Fibroblast of mammary gland (primary cell): ENCODE measurements at regions not wholly inside any gene's neighbourhood (a gene's known extent, or its start where the extent isn't known, plus 50 kb on each side); places are given as distances from the start of the nearest gene placed in this dataset.
A peak's percentile ranks its signal among the peaks of the same experiment; 100 is the strongest.

Experiments used
- DNase-seq: peaks from one replicate; pipeline ENCODE4 v3.0.0-alpha.2; 2010; ENCODE audit warnings: low read depth
- H3K4me3 ChIP-seq: 2 replicates; pipeline ENCODE4 v1.5.1; 2011; ENCODE audit warnings: low read depth, mild to moderate bottlenecking, low read length, moderate library complexity; ENCODE audit not compliant: control insufficient read depth
- TF ChIP-seq, protein P1 (sequence below): conservative IDR thresholded peaks from 2 replicates; pipeline ENCODE4 v1.5.1; 2011; ENCODE audit warnings: low read depth, low read length, inconsistent platforms; ENCODE audit not compliant: control insufficient read depth, insufficient read depth

DNA sequence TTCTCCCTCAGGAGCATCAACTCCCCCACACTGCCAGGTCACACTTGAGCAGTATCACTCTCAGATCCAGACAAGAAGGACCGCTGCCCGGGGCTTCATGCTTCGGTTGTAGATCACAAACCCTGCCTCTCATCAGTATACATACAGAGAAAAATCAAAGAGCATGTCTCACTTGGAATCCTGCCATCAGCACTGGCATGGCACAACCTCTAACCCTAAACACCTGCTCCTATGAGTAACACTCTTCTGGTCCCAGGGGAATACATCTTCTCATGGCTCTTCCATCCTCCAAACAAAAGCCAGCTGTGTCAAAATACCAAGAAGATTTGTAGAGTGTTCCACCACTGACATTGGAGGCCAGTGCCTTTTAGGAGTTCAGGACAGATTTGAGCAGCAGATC, 84.8 kb upstream of the MIER3 start:
- peak; percentile 24 for DNase-seq
- no peak overlapping the region for H3K4me3 ChIP-seq
- TF ChIP-seq, protein P1, sequence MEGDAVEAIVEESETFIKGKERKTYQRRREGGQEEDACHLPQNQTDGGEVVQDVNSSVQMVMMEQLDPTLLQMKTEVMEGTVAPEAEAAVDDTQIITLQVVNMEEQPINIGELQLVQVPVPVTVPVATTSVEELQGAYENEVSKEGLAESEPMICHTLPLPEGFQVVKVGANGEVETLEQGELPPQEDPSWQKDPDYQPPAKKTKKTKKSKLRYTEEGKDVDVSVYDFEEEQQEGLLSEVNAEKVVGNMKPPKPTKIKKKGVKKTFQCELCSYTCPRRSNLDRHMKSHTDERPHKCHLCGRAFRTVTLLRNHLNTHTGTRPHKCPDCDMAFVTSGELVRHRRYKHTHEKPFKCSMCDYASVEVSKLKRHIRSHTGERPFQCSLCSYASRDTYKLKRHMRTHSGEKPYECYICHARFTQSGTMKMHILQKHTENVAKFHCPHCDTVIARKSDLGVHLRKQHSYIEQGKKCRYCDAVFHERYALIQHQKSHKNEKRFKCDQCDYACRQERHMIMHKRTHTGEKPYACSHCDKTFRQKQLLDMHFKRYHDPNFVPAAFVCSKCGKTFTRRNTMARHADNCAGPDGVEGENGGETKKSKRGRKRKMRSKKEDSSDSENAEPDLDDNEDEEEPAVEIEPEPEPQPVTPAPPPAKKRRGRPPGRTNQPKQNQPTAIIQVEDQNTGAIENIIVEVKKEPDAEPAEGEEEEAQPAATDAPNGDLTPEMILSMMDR, result no peak

DNA sequence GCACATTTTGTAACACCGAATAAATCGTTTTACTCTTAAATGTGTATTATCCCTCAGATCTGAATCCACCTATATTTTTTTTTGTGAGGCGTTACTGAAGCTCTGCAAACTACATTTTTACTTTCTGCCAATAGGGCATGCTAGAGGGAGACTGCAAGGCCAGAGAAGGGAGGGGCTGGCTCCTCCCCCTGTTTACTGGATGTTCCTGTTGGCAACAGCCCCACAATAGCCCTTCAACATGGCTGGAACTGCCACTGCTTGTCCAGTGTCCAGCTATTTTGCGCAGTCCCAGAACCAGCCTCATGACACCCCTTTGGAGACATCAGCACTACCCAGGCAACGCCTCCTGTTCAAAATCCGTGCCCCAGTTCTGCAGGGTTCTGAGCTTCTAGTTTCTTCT, 85.4 kb upstream of the MIER3 start:
- no peak for DNase-seq
- H3K4me3 ChIP-seq, result no peak overlapping the region
- TF ChIP-seq, protein P1, result no peak

DNA sequence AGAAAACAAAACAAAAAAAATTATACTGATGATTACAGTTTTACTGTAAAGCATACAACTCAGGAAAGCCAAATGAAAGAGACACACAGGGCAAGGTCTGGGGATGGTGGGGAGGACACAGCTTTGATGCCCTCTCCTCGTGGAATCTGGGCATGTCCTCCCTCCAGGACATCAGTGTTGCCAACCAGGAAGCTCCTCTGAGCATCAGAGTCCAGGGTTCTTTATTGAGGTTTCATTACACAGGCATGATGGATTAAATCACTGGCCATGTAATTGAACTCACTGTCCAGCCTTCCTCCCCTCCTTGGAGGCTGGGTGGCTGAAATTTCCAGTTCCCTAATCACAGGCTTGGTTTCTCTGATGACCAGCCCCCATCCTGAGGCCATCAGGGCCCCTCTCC, 89.6 kb upstream of the MIER3 start:
- H3K4me3 ChIP-seq, result no peak overlapping the region
- TF ChIP-seq, protein P1, result no peak
- DNase-seq, result no peak

DNA sequence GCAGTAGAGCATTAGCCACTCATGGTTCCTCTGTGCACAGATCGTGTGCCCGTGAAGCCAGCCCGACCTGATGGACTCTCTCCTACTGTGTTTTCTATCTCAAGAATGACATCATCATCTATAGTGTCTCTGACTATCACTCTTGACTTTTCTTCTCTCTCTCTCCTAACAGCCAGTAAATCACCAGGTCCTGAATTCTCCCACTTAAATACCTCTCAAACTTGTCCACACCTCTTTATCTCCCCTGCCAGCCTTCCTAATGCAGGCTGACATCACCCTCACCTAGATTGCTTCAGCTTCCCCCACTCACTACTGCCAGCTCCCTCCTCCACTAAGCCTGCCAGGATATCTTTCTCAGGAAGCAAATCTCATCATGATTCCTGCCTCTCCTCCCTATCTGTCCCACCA, 90.6 kb upstream of the MIER3 start:
- DNase-seq, result no peak

DNA sequence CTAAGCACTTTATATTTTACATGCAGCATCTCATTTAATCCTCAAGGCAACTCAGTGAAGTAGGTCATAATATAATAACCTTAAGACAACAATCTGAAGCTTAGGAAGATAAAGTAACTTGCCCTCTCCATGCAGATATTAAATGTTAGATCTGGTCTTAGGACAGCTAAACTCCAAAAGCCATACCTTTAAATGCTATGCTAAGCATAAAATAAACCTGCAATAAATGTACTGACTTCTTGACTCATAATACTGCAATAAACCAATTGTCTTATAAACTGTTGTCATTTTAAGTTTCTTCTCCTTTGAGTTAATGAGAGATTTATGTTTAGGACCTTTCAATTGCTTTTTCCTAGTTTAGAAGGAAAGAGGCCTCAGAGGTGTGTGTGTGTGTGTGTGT, 102.2 kb upstream of the MIER3 start:
- TF ChIP-seq, protein P1, result no peak
- H3K4me3 ChIP-seq, result no peak overlapping the region
- DNase-seq, result no peak

More for the DNA sequence above, 90.6 kb upstream of the MIER3 start:
- no peak overlapping the region for H3K4me3 ChIP-seq
- TF ChIP-seq, protein P1, result no peak

DNA sequence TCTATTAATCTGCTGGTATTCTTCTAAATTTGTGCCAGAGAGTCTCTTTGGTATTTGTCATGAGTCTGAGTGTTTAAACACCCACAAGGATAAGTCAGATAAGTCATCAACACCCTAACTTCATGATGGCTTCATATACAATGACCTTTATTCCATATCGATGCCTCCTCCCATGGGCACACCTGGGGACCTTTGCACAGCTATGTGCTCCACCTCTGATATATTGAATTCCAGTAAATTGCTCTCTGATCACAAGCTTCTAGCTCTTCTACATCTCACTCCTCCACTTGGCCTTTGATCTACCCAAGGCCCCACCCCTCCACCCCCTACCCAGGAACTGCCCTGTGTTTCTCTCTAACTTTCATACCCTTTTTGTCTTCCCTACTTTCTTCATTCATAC, 102.7 kb upstream of the MIER3 start:
- no peak for DNase-seq
- TF ChIP-seq, protein P1, result no peak
- no peak overlapping the region for H3K4me3 ChIP-seq

DNA sequence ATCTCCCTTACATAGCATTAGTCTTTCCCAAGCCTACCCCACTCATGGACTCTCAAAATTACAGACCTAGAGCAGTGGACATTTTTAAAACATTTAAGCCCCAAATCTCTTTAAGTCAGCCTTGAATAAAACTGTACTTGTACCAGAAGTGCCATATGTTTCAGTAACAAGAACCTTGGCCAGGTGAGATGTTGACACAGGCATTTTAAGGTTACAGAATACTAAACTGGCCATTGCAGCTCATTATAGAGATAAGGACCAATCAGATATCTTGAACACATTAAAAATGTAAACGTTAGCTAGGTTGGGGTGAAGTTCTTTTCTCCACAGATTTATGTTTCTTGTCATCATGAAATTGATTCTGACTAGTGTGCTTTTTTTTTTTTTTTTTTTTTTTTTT, 103.8 kb upstream of the MIER3 start:
- DNase-seq, result no peak
- no peak overlapping the region for H3K4me3 ChIP-seq
- TF ChIP-seq, protein P1, result no peak
